ENCODE measurements at regions not wholly inside any gene's neighbourhood (a gene's known extent, or its start where the extent isn't known, plus 50 kb on each side); places are given as distances from the start of the nearest gene placed in this dataset.

DNA sequence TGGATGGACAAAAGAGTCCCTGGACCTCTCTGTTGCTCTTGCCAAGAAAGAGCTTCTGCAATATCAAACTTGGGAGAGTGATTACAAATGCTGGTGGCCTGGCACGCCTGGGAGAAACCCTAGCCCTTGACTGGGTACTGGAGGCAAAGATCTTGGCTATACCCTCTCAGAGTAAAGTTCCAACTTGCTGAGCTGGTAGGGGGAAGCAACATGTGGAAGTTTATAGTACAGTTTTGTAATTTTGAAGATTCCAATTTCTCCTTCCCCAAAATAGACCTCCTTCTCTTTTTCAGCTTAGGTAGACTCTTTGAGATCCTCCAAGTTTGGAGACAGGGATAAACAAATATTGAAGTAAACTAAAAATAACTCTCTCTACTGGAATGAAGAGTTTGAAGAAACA, 645.3 kb downstream of the NR4A2 start:
- BruUV-seq (replicated peaks), result no TSS peak
- Histone ChIP-seq H3K27ac (ENCODE audit: low read depth, low read length, poor library complexity, severe bottlenecking) (no peak overlapping the region), H3K4me1 (ENCODE audit: insufficient read depth, low read length, poor library complexity, severe bottlenecking) (no peaks in the 10 kb centered on the region), H2AFZ (ENCODE audit: low read length) (no peak overlapping the region), H3K9me2 (ENCODE audit: insufficient read depth, low read length) (no peaks in the 10 kb centered on the region), H3K36me3 (ENCODE audit: insufficient read depth, low read length) (no peaks in the 10 kb centered on the region), H3K79me2 (ENCODE audit: insufficient read depth, low read depth, low read length) (no peaks in the 10 kb centered on the region), H4K20me1 (ENCODE audit: insufficient read depth, low read length) (no peaks in the 10 kb centered on the region), H3K4me3 (ENCODE audit: low read depth, low read length, poor library complexity, severe bottlenecking) (no peak overlapping the region), H3K9me3 (ENCODE audit: low read length) (no peaks in the 10 kb centered on the region), H3K4me2 (ENCODE audit: low read length) (no peak overlapping the region)
- intact Hi-C loops (cut with micrococcal nuclease; ENCODE audit: unreplicated experiment), result no loop called here
- ChIA-PET CTCF (ENCODE audit: unreplicated experiment) (no interaction called here), POLR2A (no interaction called here)
- TF ChIP-seq, protein P1, sequence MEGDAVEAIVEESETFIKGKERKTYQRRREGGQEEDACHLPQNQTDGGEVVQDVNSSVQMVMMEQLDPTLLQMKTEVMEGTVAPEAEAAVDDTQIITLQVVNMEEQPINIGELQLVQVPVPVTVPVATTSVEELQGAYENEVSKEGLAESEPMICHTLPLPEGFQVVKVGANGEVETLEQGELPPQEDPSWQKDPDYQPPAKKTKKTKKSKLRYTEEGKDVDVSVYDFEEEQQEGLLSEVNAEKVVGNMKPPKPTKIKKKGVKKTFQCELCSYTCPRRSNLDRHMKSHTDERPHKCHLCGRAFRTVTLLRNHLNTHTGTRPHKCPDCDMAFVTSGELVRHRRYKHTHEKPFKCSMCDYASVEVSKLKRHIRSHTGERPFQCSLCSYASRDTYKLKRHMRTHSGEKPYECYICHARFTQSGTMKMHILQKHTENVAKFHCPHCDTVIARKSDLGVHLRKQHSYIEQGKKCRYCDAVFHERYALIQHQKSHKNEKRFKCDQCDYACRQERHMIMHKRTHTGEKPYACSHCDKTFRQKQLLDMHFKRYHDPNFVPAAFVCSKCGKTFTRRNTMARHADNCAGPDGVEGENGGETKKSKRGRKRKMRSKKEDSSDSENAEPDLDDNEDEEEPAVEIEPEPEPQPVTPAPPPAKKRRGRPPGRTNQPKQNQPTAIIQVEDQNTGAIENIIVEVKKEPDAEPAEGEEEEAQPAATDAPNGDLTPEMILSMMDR (conservative IDR thresholded peaks at IDR 0.05; ENCODE audit: low read length), result no peak
- no peak for TF ChIP-seq EZH2phosphoT487 (IDR thresholded peaks at IDR 0.05; ENCODE audit: borderline replicate concordance, low read depth, low read length)
- DNase-seq (ENCODE audit: low spot score), result no peak

DNA sequence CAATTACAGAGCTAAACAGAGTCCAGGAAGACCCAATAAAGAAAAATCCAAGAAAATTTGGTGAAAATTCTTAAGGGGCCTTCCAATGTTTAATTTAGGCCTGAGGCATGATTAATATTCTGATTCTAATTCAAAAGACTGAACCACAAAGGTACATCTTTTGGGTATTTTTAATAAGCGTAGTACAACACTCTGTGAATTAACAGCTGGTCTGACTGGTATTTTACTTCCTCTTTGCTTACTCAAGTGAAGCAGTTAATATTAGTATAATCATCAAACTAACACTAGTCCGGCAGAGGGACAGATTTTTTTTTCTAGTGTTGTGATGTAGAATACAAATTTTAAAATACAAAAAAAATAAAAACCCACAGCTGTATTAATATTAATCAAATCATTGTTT, 652.9 kb downstream of the NR4A2 start:
- ChIA-PET POLR2A (interaction anchor here (0.6 to 1.0 kb wide), 3 partner anchors 10 to 336 kb away, joined by 3 read pairs; no protein-coding TSS in a partner anchor), CTCF (ENCODE audit: unreplicated experiment) (no interaction called here)
- no peaks in the 10 kb centered on the region for H3K9me3 ChIP-seq (ENCODE audit: low read length)
- H2AFZ ChIP-seq (ENCODE audit: low read length), result no peak overlapping the region
- no peak overlapping the region for H3K27ac ChIP-seq (ENCODE audit: low read depth, low read length, poor library complexity, severe bottlenecking)
- BruUV-seq (replicated peaks), result no TSS peak
- no peaks in the 10 kb centered on the region for H4K20me1 ChIP-seq (ENCODE audit: insufficient read depth, low read length)
- no peaks in the 10 kb centered on the region for H3K36me3 ChIP-seq (ENCODE audit: insufficient read depth, low read length)
- TF ChIP-seq, protein P1 (conservative IDR thresholded peaks at IDR 0.05; ENCODE audit: low read length), result no peak
- no peak for TF ChIP-seq EZH2phosphoT487 (IDR thresholded peaks at IDR 0.05; ENCODE audit: borderline replicate concordance, low read depth, low read length)
- intact Hi-C loops (cut with micrococcal nuclease; ENCODE audit: unreplicated experiment), result no loop called here
- no peak overlapping the region for H3K4me3 ChIP-seq (ENCODE audit: low read depth, low read length, poor library complexity, severe bottlenecking)
- no peak overlapping the region for H3K4me2 ChIP-seq (ENCODE audit: low read length)
- no peaks in the 10 kb centered on the region for H3K9me2 ChIP-seq (ENCODE audit: insufficient read depth, low read length)
- no peaks in the 10 kb centered on the region for H3K4me1 ChIP-seq (ENCODE audit: insufficient read depth, low read length, poor library complexity, severe bottlenecking)
- DNase-seq (ENCODE audit: low spot score), result no peak
- H3K79me2 ChIP-seq (ENCODE audit: insufficient read depth, low read depth, low read length), result no peaks in the 10 kb centered on the region

DNA sequence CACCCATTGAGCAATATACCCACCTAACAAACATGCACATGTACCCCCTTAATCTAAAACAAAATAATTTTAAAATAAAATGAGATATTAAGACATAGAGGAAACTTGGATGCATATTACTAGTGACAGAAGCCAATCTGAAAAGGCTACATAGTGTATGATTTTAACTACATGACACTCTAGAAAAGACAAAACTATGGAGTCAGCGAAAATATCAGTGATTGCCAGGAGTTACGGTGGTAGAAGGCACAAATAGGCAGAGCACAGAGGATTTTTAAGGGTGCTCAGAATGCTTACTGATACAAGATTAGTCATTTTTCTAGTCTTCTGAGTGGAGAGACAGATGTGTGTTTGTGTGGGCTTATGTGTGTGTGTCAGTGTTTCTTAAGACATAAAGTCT, 656.6 kb downstream of the NR4A2 start:
- H3K4me2 ChIP-seq (ENCODE audit: low read length), result no peak overlapping the region
- BruUV-seq (replicated peaks), result no TSS peak
- H3K9me2 ChIP-seq (ENCODE audit: insufficient read depth, low read length), result no peaks in the 10 kb centered on the region
- TF ChIP-seq, protein P1 (conservative IDR thresholded peaks at IDR 0.05; ENCODE audit: low read length), result no peak
- no peak for TF ChIP-seq EZH2phosphoT487 (IDR thresholded peaks at IDR 0.05; ENCODE audit: borderline replicate concordance, low read depth, low read length)
- no peaks in the 10 kb centered on the region for H3K79me2 ChIP-seq (ENCODE audit: insufficient read depth, low read depth, low read length)
- no peaks in the 10 kb centered on the region for H3K4me1 ChIP-seq (ENCODE audit: insufficient read depth, low read length, poor library complexity, severe bottlenecking)
- DNase-seq (ENCODE audit: low spot score), result no peak
- no peaks in the 10 kb centered on the region for H3K36me3 ChIP-seq (ENCODE audit: insufficient read depth, low read length)
- H4K20me1 ChIP-seq (ENCODE audit: insufficient read depth, low read length), result no peaks in the 10 kb centered on the region
- no peak overlapping the region for H2AFZ ChIP-seq (ENCODE audit: low read length)
- H3K9me3 ChIP-seq (ENCODE audit: low read length), result no peaks in the 10 kb centered on the region
- CTCF ChIA-PET (ENCODE audit: unreplicated experiment), result no interaction called here
- no peak overlapping the region for H3K4me3 ChIP-seq (ENCODE audit: low read depth, low read length, poor library complexity, severe bottlenecking)
- no peak overlapping the region for H3K27ac ChIP-seq (ENCODE audit: low read depth, low read length, poor library complexity, severe bottlenecking)
- POLR2A ChIA-PET, result no interaction called here
- intact Hi-C loops (cut with micrococcal nuclease; ENCODE audit: unreplicated experiment), result no loop called here
